ENCODE measurements at regions not wholly inside any gene's neighbourhood (a gene's known extent, or its start where the extent isn't known, plus 50 kb on each side); places are given as distances from the start of the nearest gene placed in this dataset.

GRCh38 chr13:80113714-80114454 lies 227.0 kb downstream of the SPRY2 start:
- no peak for TF ChIP-seq CTCF (conservative IDR thresholded peaks at IDR 0.05)
- TF ChIP-seq ZFX (IDR thresholded peaks at IDR 0.05), result no peak
